AG09309 (cell line): ENCODE measurements at regions not wholly inside any gene's neighbourhood (a gene's known extent, or its start where the extent isn't known, plus 50 kb on each side); places are given as distances from the start of the nearest gene placed in this dataset.
"Not testable (repeated sequence)": the region's sequence is repeated elsewhere in the genome, so short reads cannot be mapped to it uniquely, and the experiment has no call there.

ENCODE experiments used
- DNase-seq: peaks from one replicate; pipeline ENCODE4 v3.0.0-alpha.2; 2010; ENCODE audit warnings: low read depth
- H3K4me3 ChIP-seq: 2 replicates; pipeline ENCODE4 v1.5.1; 2011; ENCODE audit warnings: mild to moderate bottlenecking, low read depth, low read length, moderate library complexity; ENCODE audit not compliant: control insufficient read depth
- TF ChIP-seq, protein P1 (sequence below): IDR thresholded peaks from 2 replicates; pipeline ENCODE4 v1.5.1; 2011; ENCODE audit warnings: mild to moderate bottlenecking, low read depth, low read length, inconsistent platforms; ENCODE audit not compliant: insufficient read depth, control insufficient read depth; ENCODE audit errors: missing control alignments

DNA sequence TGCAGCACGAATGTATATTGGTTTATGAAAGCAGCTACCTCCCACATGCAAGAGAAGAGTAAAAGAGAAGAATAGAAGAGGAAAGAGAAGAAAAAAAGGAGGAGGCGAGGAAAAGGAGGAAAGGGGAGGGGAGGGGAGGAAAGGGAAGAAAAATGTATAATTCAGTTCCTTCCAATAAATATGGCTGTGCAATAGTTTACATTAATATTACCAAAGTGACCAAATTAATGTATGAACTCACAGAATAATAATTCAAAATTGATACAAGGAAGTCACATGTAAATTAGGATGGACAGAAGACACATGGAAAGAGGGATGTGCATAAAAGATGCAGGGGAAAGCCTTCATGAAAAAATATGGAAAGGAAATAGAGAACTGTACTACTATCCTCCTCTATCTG is 172.5 kb downstream of the SLC38A4 start:
- TF ChIP-seq, protein P1, sequence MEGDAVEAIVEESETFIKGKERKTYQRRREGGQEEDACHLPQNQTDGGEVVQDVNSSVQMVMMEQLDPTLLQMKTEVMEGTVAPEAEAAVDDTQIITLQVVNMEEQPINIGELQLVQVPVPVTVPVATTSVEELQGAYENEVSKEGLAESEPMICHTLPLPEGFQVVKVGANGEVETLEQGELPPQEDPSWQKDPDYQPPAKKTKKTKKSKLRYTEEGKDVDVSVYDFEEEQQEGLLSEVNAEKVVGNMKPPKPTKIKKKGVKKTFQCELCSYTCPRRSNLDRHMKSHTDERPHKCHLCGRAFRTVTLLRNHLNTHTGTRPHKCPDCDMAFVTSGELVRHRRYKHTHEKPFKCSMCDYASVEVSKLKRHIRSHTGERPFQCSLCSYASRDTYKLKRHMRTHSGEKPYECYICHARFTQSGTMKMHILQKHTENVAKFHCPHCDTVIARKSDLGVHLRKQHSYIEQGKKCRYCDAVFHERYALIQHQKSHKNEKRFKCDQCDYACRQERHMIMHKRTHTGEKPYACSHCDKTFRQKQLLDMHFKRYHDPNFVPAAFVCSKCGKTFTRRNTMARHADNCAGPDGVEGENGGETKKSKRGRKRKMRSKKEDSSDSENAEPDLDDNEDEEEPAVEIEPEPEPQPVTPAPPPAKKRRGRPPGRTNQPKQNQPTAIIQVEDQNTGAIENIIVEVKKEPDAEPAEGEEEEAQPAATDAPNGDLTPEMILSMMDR, result no peak
- H3K4me3 ChIP-seq, result no peak overlapping the region
- no peak for DNase-seq

DNA sequence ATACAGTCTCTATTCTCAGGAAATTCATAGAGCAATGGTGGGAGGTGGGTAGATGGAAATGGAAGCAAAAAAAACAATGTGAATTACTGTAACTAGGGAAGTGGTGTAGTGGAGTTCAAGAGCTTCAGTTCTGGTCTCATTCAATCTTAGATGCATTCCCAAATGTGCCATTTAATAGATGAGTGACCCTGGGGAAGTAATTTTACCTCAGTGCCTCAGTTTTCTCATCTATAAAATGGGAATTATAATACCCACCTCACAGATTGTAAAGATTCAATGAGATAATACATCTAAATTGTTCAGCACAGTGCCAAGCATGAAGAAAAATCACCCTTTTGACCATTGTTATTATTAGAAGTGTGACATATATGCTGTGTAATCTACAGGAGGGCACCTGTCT is 173.1 kb downstream of the SLC38A4 start:
- TF ChIP-seq, protein P1, result no peak
- DNase-seq, result no peak
- H3K4me3 ChIP-seq, result no peak overlapping the region

DNA sequence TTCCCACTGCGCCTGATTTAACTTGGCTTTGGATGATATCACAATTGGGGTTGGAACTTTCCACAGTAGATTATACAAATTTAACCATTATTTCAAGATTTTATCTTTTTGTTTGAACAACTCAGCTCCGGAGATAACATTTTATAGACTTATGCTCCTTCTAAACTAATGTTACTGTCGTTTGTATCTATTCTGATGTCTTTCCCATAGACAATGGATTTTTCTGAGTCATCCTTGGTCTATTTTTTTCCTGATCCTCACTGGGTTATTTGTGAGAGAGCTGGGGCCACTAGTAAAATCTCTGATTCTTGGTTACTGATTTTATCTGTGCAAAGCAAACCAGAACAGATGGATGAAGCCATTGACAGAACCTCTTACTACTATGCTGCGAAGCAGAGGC is 175.1 kb downstream of the SLC38A4 start:
- TF ChIP-seq, protein P1, result no peak

DNA sequence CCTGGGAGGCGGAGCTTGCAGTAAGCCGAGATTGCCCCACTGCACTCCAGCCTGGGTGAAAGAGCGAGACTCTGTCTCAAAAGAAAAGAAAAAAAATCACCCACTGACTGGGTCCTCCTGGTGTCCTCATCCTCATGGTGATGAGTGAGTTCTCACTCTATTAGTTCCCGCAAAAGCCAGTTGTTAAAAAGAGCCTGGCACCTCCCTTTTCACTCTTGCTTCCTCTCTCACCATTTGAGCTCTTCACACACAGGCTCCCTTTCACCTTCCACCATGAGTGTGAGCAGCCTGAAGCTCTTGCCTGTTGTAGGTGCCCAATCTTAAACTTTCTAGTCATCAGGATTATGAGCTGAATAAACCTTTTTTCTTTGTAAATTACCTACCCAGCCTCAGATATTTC is 176.4 kb downstream of the SLC38A4 start:
- no peak overlapping the region for H3K4me3 ChIP-seq
- DNase-seq, result no peak
- TF ChIP-seq, protein P1, result no peak

More for the DNA sequence above, 175.1 kb downstream of the SLC38A4 start:
- DNase-seq, result no peak
- H3K4me3 ChIP-seq, result no peak overlapping the region

DNA sequence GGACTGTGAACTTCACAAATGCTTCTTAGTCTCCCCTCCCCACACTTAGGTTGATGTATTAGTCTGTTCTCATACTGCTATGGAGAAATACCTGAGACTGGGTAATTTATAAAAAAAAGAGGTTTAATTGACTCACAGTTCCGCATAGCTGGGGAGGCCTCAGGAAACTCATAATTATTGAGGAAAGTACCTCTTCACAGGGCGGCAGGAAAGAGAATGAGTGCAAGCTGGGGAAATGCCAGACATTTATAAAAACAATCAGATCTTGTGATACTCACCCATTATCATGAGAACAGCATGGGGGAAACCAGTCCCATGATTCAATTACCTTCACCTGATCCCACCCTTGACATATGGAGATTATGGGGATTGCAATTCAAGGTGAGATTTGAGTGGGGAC is 178.8 kb downstream of the SLC38A4 start:
- DNase-seq, result no peak
- TF ChIP-seq, protein P1, result no peak
- H3K4me3 ChIP-seq, result no peak overlapping the region

DNA sequence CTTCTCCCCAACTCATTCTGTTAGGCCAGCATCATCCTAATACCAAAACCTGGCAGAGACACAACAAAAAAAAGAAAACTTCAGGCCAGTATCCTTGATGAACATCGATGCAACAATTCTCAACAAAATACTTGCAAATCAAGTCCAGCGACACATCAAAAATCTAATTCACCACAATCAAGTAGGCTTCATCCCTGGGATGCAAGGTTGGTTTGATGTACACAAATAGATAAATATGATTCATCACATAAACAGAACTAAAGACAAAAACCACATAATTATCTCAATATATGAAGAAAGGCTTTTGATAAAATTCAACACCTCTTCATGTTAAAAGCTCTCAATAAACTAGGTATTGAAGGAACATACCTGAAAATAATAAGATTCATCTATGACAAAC is 184.1 kb downstream of the SLC38A4 start:
- H3K4me3 ChIP-seq, DNase-seq: not testable (repeated sequence)

DNA sequence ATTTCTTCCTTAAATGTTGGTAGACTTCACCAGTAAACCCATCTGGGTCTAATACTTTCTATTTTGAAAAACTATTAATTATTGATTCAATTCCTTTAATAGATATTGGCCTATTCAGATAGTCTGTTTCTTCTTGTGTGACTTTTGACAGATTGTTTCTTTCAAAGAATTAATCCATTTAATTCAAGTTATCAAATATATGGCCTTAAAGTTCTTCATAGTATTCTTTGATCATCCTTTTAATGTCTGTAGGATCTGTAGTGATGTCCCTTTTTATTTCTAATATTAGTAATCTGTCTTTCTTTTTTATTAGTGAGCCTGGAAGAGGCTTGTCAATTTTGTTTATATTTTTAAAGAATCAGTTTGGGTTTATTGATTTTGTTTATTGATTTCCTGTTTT is 190.0 kb downstream of the SLC38A4 start:
- no peak overlapping the region for H3K4me3 ChIP-seq
- no peak for DNase-seq
- TF ChIP-seq, protein P1, result no peak
